ENCODE measurements at regions not wholly inside any gene's neighbourhood (a gene's known extent, or its start where the extent isn't known, plus 50 kb on each side); places are given as distances from the start of the nearest gene placed in this dataset.

DNA sequence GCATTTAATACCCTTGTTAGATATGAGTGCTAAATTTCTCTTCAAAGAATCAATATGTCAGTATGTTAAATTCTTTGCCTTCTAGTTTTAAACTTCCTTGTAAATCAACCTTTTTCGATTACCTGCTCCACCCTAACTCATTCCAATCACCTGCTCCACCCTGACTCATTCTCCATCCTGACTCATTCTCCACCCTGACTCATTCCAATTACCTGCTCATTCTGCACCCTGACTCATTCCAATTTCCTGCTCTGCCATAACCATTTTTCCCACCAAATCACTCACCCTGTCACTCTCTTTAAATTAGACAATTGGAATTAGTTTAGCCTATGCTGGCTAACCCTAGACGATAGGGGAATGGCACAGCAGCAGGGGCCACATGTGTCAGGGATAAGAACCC is 519.5 kb upstream of the LRRC4C start:
- TF ChIP-seq, protein P1, sequence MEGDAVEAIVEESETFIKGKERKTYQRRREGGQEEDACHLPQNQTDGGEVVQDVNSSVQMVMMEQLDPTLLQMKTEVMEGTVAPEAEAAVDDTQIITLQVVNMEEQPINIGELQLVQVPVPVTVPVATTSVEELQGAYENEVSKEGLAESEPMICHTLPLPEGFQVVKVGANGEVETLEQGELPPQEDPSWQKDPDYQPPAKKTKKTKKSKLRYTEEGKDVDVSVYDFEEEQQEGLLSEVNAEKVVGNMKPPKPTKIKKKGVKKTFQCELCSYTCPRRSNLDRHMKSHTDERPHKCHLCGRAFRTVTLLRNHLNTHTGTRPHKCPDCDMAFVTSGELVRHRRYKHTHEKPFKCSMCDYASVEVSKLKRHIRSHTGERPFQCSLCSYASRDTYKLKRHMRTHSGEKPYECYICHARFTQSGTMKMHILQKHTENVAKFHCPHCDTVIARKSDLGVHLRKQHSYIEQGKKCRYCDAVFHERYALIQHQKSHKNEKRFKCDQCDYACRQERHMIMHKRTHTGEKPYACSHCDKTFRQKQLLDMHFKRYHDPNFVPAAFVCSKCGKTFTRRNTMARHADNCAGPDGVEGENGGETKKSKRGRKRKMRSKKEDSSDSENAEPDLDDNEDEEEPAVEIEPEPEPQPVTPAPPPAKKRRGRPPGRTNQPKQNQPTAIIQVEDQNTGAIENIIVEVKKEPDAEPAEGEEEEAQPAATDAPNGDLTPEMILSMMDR (IDR thresholded peaks at IDR 0.05; ENCODE audit: poor library complexity, severe bottlenecking), result no peak
- TF ChIP-seq SMC3 (conservative IDR thresholded peaks at IDR 0.05; ENCODE audit: poor library complexity) (no peak), POLR2AphosphoS5 (IDR thresholded peaks at IDR 0.05) (no peak), EZH2 (IDR thresholded peaks at IDR 0.05; ENCODE audit: borderline replicate concordance, insufficient read depth, low read length, poor library complexity, severe bottlenecking) (no peak), TAF1 (IDR thresholded peaks at IDR 0.05; ENCODE audit: low read depth) (no peak), EP300 (conservative IDR thresholded peaks at IDR 0.05; ENCODE audit: poor library complexity, severe bottlenecking) (no peak), RAD21 (conservative IDR thresholded peaks at IDR 0.05) (no peak), MXI1 (conservative IDR thresholded peaks at IDR 0.05; ENCODE audit: poor library complexity, severe bottlenecking) (no peak)
- TF ChIP-seq, protein P2, sequence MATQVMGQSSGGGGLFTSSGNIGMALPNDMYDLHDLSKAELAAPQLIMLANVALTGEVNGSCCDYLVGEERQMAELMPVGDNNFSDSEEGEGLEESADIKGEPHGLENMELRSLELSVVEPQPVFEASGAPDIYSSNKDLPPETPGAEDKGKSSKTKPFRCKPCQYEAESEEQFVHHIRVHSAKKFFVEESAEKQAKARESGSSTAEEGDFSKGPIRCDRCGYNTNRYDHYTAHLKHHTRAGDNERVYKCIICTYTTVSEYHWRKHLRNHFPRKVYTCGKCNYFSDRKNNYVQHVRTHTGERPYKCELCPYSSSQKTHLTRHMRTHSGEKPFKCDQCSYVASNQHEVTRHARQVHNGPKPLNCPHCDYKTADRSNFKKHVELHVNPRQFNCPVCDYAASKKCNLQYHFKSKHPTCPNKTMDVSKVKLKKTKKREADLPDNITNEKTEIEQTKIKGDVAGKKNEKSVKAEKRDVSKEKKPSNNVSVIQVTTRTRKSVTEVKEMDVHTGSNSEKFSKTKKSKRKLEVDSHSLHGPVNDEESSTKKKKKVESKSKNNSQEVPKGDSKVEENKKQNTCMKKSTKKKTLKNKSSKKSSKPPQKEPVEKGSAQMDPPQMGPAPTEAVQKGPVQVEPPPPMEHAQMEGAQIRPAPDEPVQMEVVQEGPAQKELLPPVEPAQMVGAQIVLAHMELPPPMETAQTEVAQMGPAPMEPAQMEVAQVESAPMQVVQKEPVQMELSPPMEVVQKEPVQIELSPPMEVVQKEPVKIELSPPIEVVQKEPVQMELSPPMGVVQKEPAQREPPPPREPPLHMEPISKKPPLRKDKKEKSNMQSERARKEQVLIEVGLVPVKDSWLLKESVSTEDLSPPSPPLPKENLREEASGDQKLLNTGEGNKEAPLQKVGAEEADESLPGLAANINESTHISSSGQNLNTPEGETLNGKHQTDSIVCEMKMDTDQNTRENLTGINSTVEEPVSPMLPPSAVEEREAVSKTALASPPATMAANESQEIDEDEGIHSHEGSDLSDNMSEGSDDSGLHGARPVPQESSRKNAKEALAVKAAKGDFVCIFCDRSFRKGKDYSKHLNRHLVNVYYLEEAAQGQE (IDR thresholded peaks at IDR 0.05; ENCODE audit: borderline replicate concordance), result no peak
